Lung (tissue), 11 donors: ENCODE measurements at regions not wholly inside any gene's neighbourhood (a gene's known extent, or its start where the extent isn't known, plus 50 kb on each side); places are given as distances from the start of the nearest gene placed in this dataset.

Experiments used
- ATAC-seq: fragments of 200-7000 bp; cut with Tn5 transposase; one replicate; pipeline ENCODE4 v1.9.1; 2020; ENCODE audit warnings: moderate number of reproducible peaks; ENCODE audit not compliant: insufficient read depth, low FRiP score
- DNase-seq, 3 donors: peaks; one replicate each; pipeline ENCODE4 v3.0.0-alpha.2; 2013 to 2017
- H3K27ac ChIP-seq, 2 donors: one replicate each; pipeline ENCODE4 v1.5.1; 2013; ENCODE audit warnings: mild to moderate bottlenecking in 2 of 2, moderate library complexity in 2 of 2, control low read depth in 1 of 2, inconsistent platforms in 1 of 2, low read depth in 1 of 2, low read length in 1 of 2
- H3K27me3 ChIP-seq, 3 donors: one replicate each; pipeline ENCODE4 v1.5.1; 2013; ENCODE audit warnings: low read length in 2 of 3; ENCODE audit not compliant: control insufficient read depth in 3 of 3, insufficient read depth in 3 of 3
- H3K36me3 ChIP-seq, 4 donors: one replicate each; pipeline ENCODE4 v1.5.1; 2013; ENCODE audit warnings: low read length in 4 of 4, mild to moderate bottlenecking in 1 of 4, moderate library complexity in 1 of 4; ENCODE audit not compliant: control insufficient read depth in 4 of 4, insufficient read depth in 4 of 4
- H3K4me1 ChIP-seq, 5 donors: one replicate each; pipeline ENCODE4 v1.5.1; 2013; ENCODE audit warnings: low read length in 5 of 5, mild to moderate bottlenecking in 2 of 5, moderate library complexity in 1 of 5; ENCODE audit not compliant: control insufficient read depth in 5 of 5, insufficient read depth in 5 of 5
- H3K4me3 ChIP-seq: one replicate; pipeline ENCODE4 v1.5.1; 2013; ENCODE audit warnings: mild to moderate bottlenecking, control low read depth, moderate library complexity
- H3K9ac ChIP-seq, 2 donors: one replicate each; pipeline ENCODE4 v1.5.1; 2013; ENCODE audit warnings: low read length in 2 of 2, control low read depth in 1 of 2; ENCODE audit not compliant: insufficient read depth in 1 of 2
- H3K9me3 ChIP-seq, 4 donors: one replicate each; pipeline ENCODE4 v1.5.1; 2013; ENCODE audit warnings: low read length in 3 of 4, mild to moderate bottlenecking in 1 of 4, moderate library complexity in 1 of 4; ENCODE audit not compliant: control insufficient read depth in 4 of 4, insufficient read depth in 3 of 4
- CTCF ChIP-seq: IDR thresholded peaks from 2 replicates; pipeline ENCODE4 v1.5.1; 2012; ENCODE audit warnings: mild to moderate bottlenecking; ENCODE audit errors: control extremely low read depth, extremely low read depth
- WGBS, 2 donors: extraction: QIAGEN DNeasy Blood & Tissue Kit; methylation state at CpG; one replicate each; pipeline ENCODE4 v1.1.7; 2013; 5-methylcytosine and 5-hydroxymethylcytosine counted together
- donor health status: control.
- donor health status: control.
- donor health status: Bipolar disorder and iron deficiency.
- donor health status: healthy.
- donor health status: DM: yes; HTN: yes; CAD: no.

DNA sequence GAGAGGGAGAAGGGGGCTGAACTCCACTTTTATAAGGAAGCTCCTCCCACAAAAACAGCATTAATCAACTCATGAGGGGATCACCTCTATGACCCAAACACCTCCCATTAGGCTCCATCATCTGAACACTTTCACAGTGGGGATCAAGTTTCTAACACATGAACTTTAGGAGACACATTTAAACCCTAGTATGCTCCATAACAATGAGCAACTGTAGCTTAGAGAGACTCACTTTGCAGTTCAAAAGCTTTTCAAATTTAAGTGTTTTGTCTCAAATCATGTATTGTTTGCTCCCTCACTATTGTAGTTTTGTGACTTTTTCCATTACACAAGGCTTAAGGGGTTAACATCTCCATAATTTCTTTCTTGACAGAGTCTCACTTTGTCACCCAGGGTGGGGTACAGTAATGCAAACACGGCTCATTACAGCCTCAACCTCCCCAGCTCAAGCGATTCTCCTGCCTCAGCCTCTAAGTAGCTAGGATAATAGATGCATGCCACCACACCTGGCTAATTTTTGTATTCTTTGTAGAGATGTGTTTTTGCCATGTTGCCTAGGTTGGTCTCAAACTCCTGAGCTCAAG is 352.7 kb upstream of the CDH20 start:
- ATAC-seq (no peak), DNase-seq (no peak)
- no peak overlapping the region for H3K27ac ChIP-seq
- no peaks in the 10 kb centered on the region for H3K27me3 ChIP-seq
- H3K36me3 ChIP-seq = no peaks in the 10 kb centered on the region
- H3K4me3 ChIP-seq = no peak overlapping the region
- no peak for TF ChIP-seq CTCF
- no peak overlapping the region for H3K9ac ChIP-seq
- H3K4me1 ChIP-seq = no peaks in the 10 kb centered on the region
- 85 to 89% methylated on average over 2 of the region's 2 CpGs for WGBS, 2 donors
- peaks cover 0 to 2% (median 0%) of the 10 kb centered on the region in 4 donors for H3K9me3 ChIP-seq

- no peak overlapping the region for H3K27ac ChIP-seq
- H3K36me3 ChIP-seq = no peaks in the 10 kb centered on the region
- H3K4me3 ChIP-seq = no peak overlapping the region
- ATAC-seq (no peak), DNase-seq (no peak)
- H3K27me3 ChIP-seq = no peaks in the 10 kb centered on the region
- no peak overlapping the region for H3K9ac ChIP-seq
- no peak for TF ChIP-seq CTCF
- WGBS, 2 donors = 79 to 80% methylated on average over 3 of the region's 3 CpGs
- peaks cover 0 to 2% (median 0%) of the 10 kb centered on the region in 4 donors for H3K9me3 ChIP-seq
- H3K4me1 ChIP-seq = no peaks in the 10 kb centered on the region
Observed at GRCh38 chr18:60981682-60982328, 351.4 kb upstream of the CDH20 start.

DNA sequence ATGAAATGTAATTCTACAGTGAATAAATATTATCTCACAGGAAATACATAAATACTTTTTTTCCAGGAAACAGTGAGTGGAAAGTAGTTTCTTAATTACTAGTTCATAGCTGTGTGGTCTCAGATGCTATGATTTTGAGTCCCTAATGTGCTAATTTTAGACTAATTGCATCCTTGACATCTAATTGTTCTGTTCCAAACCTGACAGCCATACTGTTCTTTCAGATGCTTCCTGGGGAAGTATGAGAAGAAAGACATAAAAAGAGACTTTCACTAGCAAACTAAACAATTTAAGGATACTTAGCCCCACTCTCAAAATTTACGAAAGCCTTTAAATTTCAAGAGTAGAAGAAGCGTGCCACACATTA is 350.9 kb upstream of the CDH20 start:
- H3K9ac ChIP-seq = no peak overlapping the region
- 63 to 72% methylated on average over 2 of the region's 2 CpGs for WGBS, 2 donors
- H3K27me3 ChIP-seq = no peaks in the 10 kb centered on the region
- no peak for DNase-seq
- no peak overlapping the region for H3K4me3 ChIP-seq
- peaks cover 0 to 2% (median 0%) of the 10 kb centered on the region in 4 donors for H3K9me3 ChIP-seq
- no peaks in the 10 kb centered on the region for H3K36me3 ChIP-seq
- no peak for TF ChIP-seq CTCF
- no peaks in the 10 kb centered on the region for H3K4me1 ChIP-seq
- ATAC-seq = no peak
- no peak overlapping the region for H3K27ac ChIP-seq

GRCh38 chr18:60982928-60983327 is 350.3 kb upstream of the CDH20 start:
- H3K9me3 ChIP-seq = peaks cover 0 to 2% (median 0%) of the 10 kb centered on the region in 4 donors
- no peaks in the 10 kb centered on the region for H3K36me3 ChIP-seq
- no peak overlapping the region for H3K4me3 ChIP-seq
- H3K27ac ChIP-seq = no peak overlapping the region
- DNase-seq = no peak
- ATAC-seq = no peak
- TF ChIP-seq CTCF = no peak
- H3K9ac ChIP-seq = no peak overlapping the region
- H3K4me1 ChIP-seq = no peaks in the 10 kb centered on the region
- no peaks in the 10 kb centered on the region for H3K27me3 ChIP-seq
